K562 (cell line): ENCODE measurements at regions not wholly inside any gene's neighbourhood (a gene's known extent, or its start where the extent isn't known, plus 50 kb on each side); places are given as distances from the start of the nearest gene placed in this dataset.

Experiments
- HDGF ChIP-seq: fragments of 450-650 bp; IDR thresholded peaks from 2 replicates; pipeline ENCODE4 v1.6.1; 2016
- JUND ChIP-seq, 2 experiments: IDR thresholded peaks; 2 replicates in 1 of 2; 3 replicates in 1 of 2; pipeline ENCODE4 v1.6.1; 2011; ENCODE audit warnings: borderline replicate concordance in 2 of 2, low read depth in 2 of 2, low read length in 2 of 2, improper control_type of control experiment in 1 of 2, missing biosample characterization in 1 of 2, missing genetic modification characterization in 1 of 2, missing genetic modification reagents in 1 of 2
- SETDB1 ChIP-seq: IDR thresholded peaks from one replicate; pipeline ENCODE4 v1.6.1; 2012; ENCODE audit warnings: low read length, control low read depth, inconsistent platforms
- SPI1 ChIP-seq: IDR thresholded peaks from 2 replicates; pipeline ENCODE4 v1.6.1; 2011; ENCODE audit warnings: low read depth, low read length, control low read depth, borderline replicate concordance
- STAT5A ChIP-seq: IDR thresholded peaks from 2 replicates; pipeline ENCODE4 v1.6.1; 2012; ENCODE audit warnings: low read length, inconsistent platforms, borderline replicate concordance
- ZFP91 ChIP-seq: sonication (generic); formaldehyde crosslinking; IDR thresholded peaks from 2 replicates; pipeline ENCODE4 v1.8.0; 2022; ENCODE audit warnings: mild to moderate bottlenecking, missing genetic modification reagents
- TF ChIP-seq, protein P1 (sequence below): sonication (generic); formaldehyde crosslinking; IDR thresholded peaks from 2 replicates; pipeline ENCODE4 v1.8.0; 2023; ENCODE audit warnings: missing genetic modification reagents, mild to moderate bottlenecking, borderline replicate concordance

DNA sequence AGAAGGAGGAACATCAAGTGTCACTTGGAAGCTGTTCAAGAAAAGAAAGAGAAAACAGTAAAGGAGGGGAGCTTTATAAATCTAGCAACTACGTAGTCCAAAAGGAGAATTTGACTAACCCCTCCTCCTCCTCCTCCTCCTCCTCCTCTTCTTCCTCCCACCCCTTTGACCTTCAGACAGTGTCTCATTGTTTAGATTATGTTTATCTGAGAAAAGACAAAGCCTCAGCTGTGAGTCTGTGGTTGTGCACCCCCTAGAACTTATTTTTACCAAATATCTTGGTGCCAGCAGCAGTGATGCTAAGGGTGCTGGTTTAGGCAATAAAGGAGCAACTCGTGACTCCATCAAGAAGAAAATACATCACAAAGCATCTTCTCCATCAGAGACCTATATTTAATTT lies 68.9 kb upstream of the BMP2K start:
- TF ChIP-seq STAT5A (no peak), ZFP91 (CRISPR knock-in tag) (no peak), SETDB1 (no peak), SPI1 (no peak), HDGF (0 out of 2 replicates have a peak, but pooled peaks have one; percentile 56), JUND (IDR thresholded peaks at IDR 0.05; ENCODE audit: borderline replicate concordance, low read depth, low read length) (no peak), JUND (tag; IDR thresholded peaks at IDR 0.05; ENCODE audit: borderline replicate concordance, low read depth, low read length) (no peak; the same call in 2 of the 3 replicates)
- TF ChIP-seq, protein P1, sequence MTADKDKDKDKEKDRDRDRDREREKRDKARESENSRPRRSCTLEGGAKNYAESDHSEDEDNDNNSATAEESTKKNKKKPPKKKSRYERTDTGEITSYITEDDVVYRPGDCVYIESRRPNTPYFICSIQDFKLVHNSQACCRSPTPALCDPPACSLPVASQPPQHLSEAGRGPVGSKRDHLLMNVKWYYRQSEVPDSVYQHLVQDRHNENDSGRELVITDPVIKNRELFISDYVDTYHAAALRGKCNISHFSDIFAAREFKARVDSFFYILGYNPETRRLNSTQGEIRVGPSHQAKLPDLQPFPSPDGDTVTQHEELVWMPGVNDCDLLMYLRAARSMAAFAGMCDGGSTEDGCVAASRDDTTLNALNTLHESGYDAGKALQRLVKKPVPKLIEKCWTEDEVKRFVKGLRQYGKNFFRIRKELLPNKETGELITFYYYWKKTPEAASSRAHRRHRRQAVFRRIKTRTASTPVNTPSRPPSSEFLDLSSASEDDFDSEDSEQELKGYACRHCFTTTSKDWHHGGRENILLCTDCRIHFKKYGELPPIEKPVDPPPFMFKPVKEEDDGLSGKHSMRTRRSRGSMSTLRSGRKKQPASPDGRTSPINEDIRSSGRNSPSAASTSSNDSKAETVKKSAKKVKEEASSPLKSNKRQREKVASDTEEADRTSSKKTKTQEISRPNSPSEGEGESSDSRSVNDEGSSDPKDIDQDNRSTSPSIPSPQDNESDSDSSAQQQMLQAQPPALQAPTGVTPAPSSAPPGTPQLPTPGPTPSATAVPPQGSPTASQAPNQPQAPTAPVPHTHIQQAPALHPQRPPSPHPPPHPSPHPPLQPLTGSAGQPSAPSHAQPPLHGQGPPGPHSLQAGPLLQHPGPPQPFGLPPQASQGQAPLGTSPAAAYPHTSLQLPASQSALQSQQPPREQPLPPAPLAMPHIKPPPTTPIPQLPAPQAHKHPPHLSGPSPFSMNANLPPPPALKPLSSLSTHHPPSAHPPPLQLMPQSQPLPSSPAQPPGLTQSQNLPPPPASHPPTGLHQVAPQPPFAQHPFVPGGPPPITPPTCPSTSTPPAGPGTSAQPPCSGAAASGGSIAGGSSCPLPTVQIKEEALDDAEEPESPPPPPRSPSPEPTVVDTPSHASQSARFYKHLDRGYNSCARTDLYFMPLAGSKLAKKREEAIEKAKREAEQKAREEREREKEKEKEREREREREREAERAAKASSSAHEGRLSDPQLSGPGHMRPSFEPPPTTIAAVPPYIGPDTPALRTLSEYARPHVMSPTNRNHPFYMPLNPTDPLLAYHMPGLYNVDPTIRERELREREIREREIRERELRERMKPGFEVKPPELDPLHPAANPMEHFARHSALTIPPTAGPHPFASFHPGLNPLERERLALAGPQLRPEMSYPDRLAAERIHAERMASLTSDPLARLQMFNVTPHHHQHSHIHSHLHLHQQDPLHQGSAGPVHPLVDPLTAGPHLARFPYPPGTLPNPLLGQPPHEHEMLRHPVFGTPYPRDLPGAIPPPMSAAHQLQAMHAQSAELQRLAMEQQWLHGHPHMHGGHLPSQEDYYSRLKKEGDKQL (CRISPR knock-in tag): no peak
